ENCODE measurements at regions not wholly inside any gene's neighbourhood (a gene's known extent, or its start where the extent isn't known, plus 50 kb on each side); places are given as distances from the start of the nearest gene placed in this dataset.

GRCh38 chr16:9597967-9598730 is 506.7 kb downstream of the HAPSTR1 start:
- H3K9me3 ChIP-seq (ENCODE audit: low read depth), result no peaks in the 10 kb centered on the region
- TF ChIP-seq EZH2phosphoT487 (IDR thresholded peaks at IDR 0.05; ENCODE audit: insufficient read depth, low read depth) (no peak), EZH2 (IDR thresholded peaks at IDR 0.05; ENCODE audit: insufficient read depth, poor library complexity, severe bottlenecking) (no peak)
- H3K4me2 ChIP-seq (ENCODE audit: unreplicated experiment), result no peak overlapping the region
- H3K9me2 ChIP-seq (ENCODE audit: insufficient read depth), result no peaks in the 10 kb centered on the region
- H3K9ac ChIP-seq, result no peak overlapping the region
- in situ Hi-C loops (cut with MboI), result no loop called here
- 29 to 31% methylated on average over 9 of the region's 9 CpGs for WGBS, 2 experiments (ENCODE audit: low coverage in 1 of 2, low lambda C conversion rate in 2 of 2, missing lambda C conversion rate in 2 of 2)
- H3K4me3 ChIP-seq, result no peak overlapping the region
- H3K27ac ChIP-seq, result no peak overlapping the region
- no peaks in the 10 kb centered on the region for H4K20me1 ChIP-seq (ENCODE audit: insufficient read depth)
- no peaks in the 10 kb centered on the region for H3K79me2 ChIP-seq (ENCODE audit: insufficient read depth)
- H3K36me3 ChIP-seq (ENCODE audit: low read depth), result no peaks in the 10 kb centered on the region
- H3F3A ChIP-seq (ENCODE audit: insufficient read depth), result no peaks in the 10 kb centered on the region
- no peak for DNase-seq
- H3K4me1 ChIP-seq (ENCODE audit: insufficient read depth), result no peaks in the 10 kb centered on the region
- no peak overlapping the region for H2AFZ ChIP-seq
- no peaks in the 10 kb centered on the region for H3K27me3 ChIP-seq (replicated peaks; ENCODE audit: insufficient read depth)

- H3K9me2 ChIP-seq (ENCODE audit: insufficient read depth), result no peaks in the 10 kb centered on the region
- no peak for TF ChIP-seq EZH2phosphoT487 (IDR thresholded peaks at IDR 0.05; ENCODE audit: insufficient read depth, low read depth)
- TF ChIP-seq EZH2 (IDR thresholded peaks at IDR 0.05; ENCODE audit: insufficient read depth, poor library complexity, severe bottlenecking), result no peak
- no peaks in the 10 kb centered on the region for H3K27me3 ChIP-seq (replicated peaks; ENCODE audit: insufficient read depth)
- no peaks in the 10 kb centered on the region for H3K9me3 ChIP-seq (ENCODE audit: low read depth)
- no peaks in the 10 kb centered on the region for H3F3A ChIP-seq (ENCODE audit: insufficient read depth)
- H3K36me3 ChIP-seq (ENCODE audit: low read depth), result no peaks in the 10 kb centered on the region
- no peaks in the 10 kb centered on the region for H3K4me1 ChIP-seq (ENCODE audit: insufficient read depth)
- DNase-seq, result no peak
- H4K20me1 ChIP-seq (ENCODE audit: insufficient read depth), result no peaks in the 10 kb centered on the region
- WGBS, 2 experiments (ENCODE audit: low coverage in 1 of 2, low lambda C conversion rate in 2 of 2, missing lambda C conversion rate in 2 of 2), result 6 to 7% methylated on average over 3 of the region's 3 CpGs
- in situ Hi-C loops (cut with MboI), result no loop called here
- no peaks in the 10 kb centered on the region for H3K79me2 ChIP-seq (ENCODE audit: insufficient read depth)
- no peak overlapping the region for H3K27ac ChIP-seq
- no peak overlapping the region for H2AFZ ChIP-seq
- no peak overlapping the region for H3K4me2 ChIP-seq (ENCODE audit: unreplicated experiment)
- H3K9ac ChIP-seq, result no peak overlapping the region
- H3K4me3 ChIP-seq, result no peak overlapping the region
These were observed 507.3 kb downstream of the HAPSTR1 start for GRCh38 chr16:9598731-9599083.

- WGBS, 2 experiments (ENCODE audit: low coverage in 1 of 2, low lambda C conversion rate in 2 of 2, missing lambda C conversion rate in 2 of 2), result 26 to 27% methylated on average over 8 of the region's 8 CpGs
- H3K36me3 ChIP-seq (ENCODE audit: low read depth), result no peaks in the 10 kb centered on the region
- TF ChIP-seq EZH2 (IDR thresholded peaks at IDR 0.05; ENCODE audit: insufficient read depth, poor library complexity, severe bottlenecking), result no peak
- no peak for TF ChIP-seq EZH2phosphoT487 (IDR thresholded peaks at IDR 0.05; ENCODE audit: insufficient read depth, low read depth)
- H3K79me2 ChIP-seq (ENCODE audit: insufficient read depth), result no peaks in the 10 kb centered on the region
- H3K4me1 ChIP-seq (ENCODE audit: insufficient read depth), result no peaks in the 10 kb centered on the region
- no peak overlapping the region for H3K4me3 ChIP-seq
- no peak overlapping the region for H2AFZ ChIP-seq
- no peak overlapping the region for H3K4me2 ChIP-seq (ENCODE audit: unreplicated experiment)
- H3K27ac ChIP-seq, result no peak overlapping the region
- in situ Hi-C loops (cut with MboI), result no loop called here
- H3F3A ChIP-seq (ENCODE audit: insufficient read depth), result no peaks in the 10 kb centered on the region
- H3K9ac ChIP-seq, result no peak overlapping the region
- no peak for DNase-seq
- H3K27me3 ChIP-seq (replicated peaks; ENCODE audit: insufficient read depth), result no peaks in the 10 kb centered on the region
- no peaks in the 10 kb centered on the region for H3K9me2 ChIP-seq (ENCODE audit: insufficient read depth)
- H3K9me3 ChIP-seq (ENCODE audit: low read depth), result no peaks in the 10 kb centered on the region
- no peaks in the 10 kb centered on the region for H4K20me1 ChIP-seq (ENCODE audit: insufficient read depth)
These were observed 508.1 kb downstream of the HAPSTR1 start for GRCh38 chr16:9599415-9600120.

- Histone ChIP-seq H3K4me1 (ENCODE audit: insufficient read depth) (no peaks in the 10 kb centered on the region), H2AFZ (no peak overlapping the region), H3F3A (ENCODE audit: insufficient read depth) (no peaks in the 10 kb centered on the region), H3K9ac (no peak overlapping the region), H3K27ac (no peak overlapping the region), H4K20me1 (ENCODE audit: insufficient read depth) (no peaks in the 10 kb centered on the region), H3K27me3 (replicated peaks; ENCODE audit: insufficient read depth) (no peaks in the 10 kb centered on the region), H3K9me3 (ENCODE audit: low read depth) (no peaks in the 10 kb centered on the region), H3K9me2 (ENCODE audit: insufficient read depth) (no peaks in the 10 kb centered on the region), H3K4me2 (ENCODE audit: unreplicated experiment) (no peak overlapping the region), H3K36me3 (ENCODE audit: low read depth) (no peaks in the 10 kb centered on the region), H3K79me2 (ENCODE audit: insufficient read depth) (no peaks in the 10 kb centered on the region), H3K4me3 (no peak overlapping the region)
- WGBS, 2 experiments (ENCODE audit: low coverage in 1 of 2, low lambda C conversion rate in 2 of 2, missing lambda C conversion rate in 2 of 2), result 6% methylated on average over 4 of the region's 4 CpGs
- no peak for TF ChIP-seq EZH2 (IDR thresholded peaks at IDR 0.05; ENCODE audit: insufficient read depth, poor library complexity, severe bottlenecking)
- TF ChIP-seq EZH2phosphoT487 (IDR thresholded peaks at IDR 0.05; ENCODE audit: insufficient read depth, low read depth), result no peak
- in situ Hi-C loops (cut with MboI), result no loop called here
- no peak for DNase-seq
These were observed 510.7 kb downstream of the HAPSTR1 start for GRCh38 chr16:9602189-9602588.
